Parathyroid adenoma (tissue), 2 donors: ENCODE measurements at regions not wholly inside any gene's neighbourhood (a gene's known extent, or its start where the extent isn't known, plus 50 kb on each side); places are given as distances from the start of the nearest gene placed in this dataset.

Experiments used
- H2AFZ ChIP-seq: fragments of 300-600 bp; sonication (generic); one replicate; pipeline ENCODE4 v1.7.0; 2017; ENCODE audit warnings: antibody characterized with exemption, mild to moderate bottlenecking
- H3K27ac ChIP-seq: fragments of 300-600 bp; sonication (generic); one replicate; pipeline ENCODE4 v1.7.0; 2017
- H3K27me3 ChIP-seq: fragments of 300-600 bp; sonication (generic); one replicate; pipeline ENCODE4 v1.7.0; 2017; ENCODE audit warnings: low read length; ENCODE audit not compliant: control insufficient read depth, insufficient read depth
- H3K36me3 ChIP-seq: fragments of 300-600 bp; sonication (generic); one replicate; pipeline ENCODE4 v1.7.0; 2017; ENCODE audit warnings: low read length; ENCODE audit not compliant: control insufficient read depth, insufficient read depth
- H3K4me1 ChIP-seq: fragments of 300-600 bp; sonication (generic); one replicate; pipeline ENCODE4 v1.7.0; 2017; ENCODE audit warnings: control low read depth
- H3K4me2 ChIP-seq: fragments of 300-600 bp; sonication (generic); one replicate; pipeline ENCODE4 v1.7.0; 2017; ENCODE audit warnings: low read length
- H3K4me3 ChIP-seq: fragments of 300-600 bp; sonication (generic); one replicate; pipeline ENCODE4 v1.7.0; 2017; ENCODE audit warnings: low read depth, low read length
- H3K79me2 ChIP-seq: fragments of 300-600 bp; sonication (generic); one replicate; pipeline ENCODE4 v1.7.0; 2017; ENCODE audit warnings: control low read depth
- H3K9ac ChIP-seq: fragments of 300-600 bp; sonication (generic); one replicate; pipeline ENCODE4 v1.7.0; 2017; ENCODE audit warnings: mild to moderate bottlenecking
- H3K9me3 ChIP-seq: fragments of 300-600 bp; sonication (generic); one replicate; pipeline ENCODE4 v1.7.0; 2017; ENCODE audit warnings: low read length; ENCODE audit not compliant: control insufficient read depth
- CTCF ChIP-seq: fragments of 300-600 bp; sonication (generic); IDR thresholded peaks from one replicate; pipeline ENCODE4 v1.7.0; 2017; ENCODE audit warnings: antibody characterized with exemption, mild to moderate bottlenecking
- donor health status: primary hyperparathyroidism.

GRCh38 chr7:155210356-155210755 lies 87.3 kb upstream of the INSIG1 start:
- no peak overlapping the region for H3K4me2 ChIP-seq

GRCh38 chr7:155211173-155211572 lies 86.5 kb upstream of the INSIG1 start:
- Histone ChIP-seq H3K9ac (no peak overlapping the region), H3K4me3 (no peak overlapping the region), H3K4me2 (no peak overlapping the region), H3K27me3 (no peaks in the 10 kb centered on the region), H3K27ac (no peak overlapping the region), H3K36me3 (no peaks in the 10 kb centered on the region), H3K79me2 (no peaks in the 10 kb centered on the region), H2AFZ (no peak overlapping the region), H3K4me1 (no peaks in the 10 kb centered on the region), H3K9me3 (no peaks in the 10 kb centered on the region)
- no peak for TF ChIP-seq CTCF

More at GRCh38 chr7:155210356-155210755, 87.3 kb upstream of the INSIG1 start:
- Histone ChIP-seq H2AFZ (no peak overlapping the region), H3K79me2 (no peaks in the 10 kb centered on the region), H3K36me3 (no peaks in the 10 kb centered on the region), H3K4me1 (no peaks in the 10 kb centered on the region), H3K27me3 (no peaks in the 10 kb centered on the region), H3K9ac (no peak overlapping the region), H3K27ac (no peak overlapping the region), H3K4me3 (no peak overlapping the region), H3K9me3 (no peaks in the 10 kb centered on the region)
- no peak for TF ChIP-seq CTCF

- H3K27me3 ChIP-seq = no peaks in the 10 kb centered on the region
- no peak overlapping the region for H3K9ac ChIP-seq
- no peaks in the 10 kb centered on the region for H3K36me3 ChIP-seq
- no peaks in the 10 kb centered on the region for H3K4me1 ChIP-seq
- no peak for TF ChIP-seq CTCF
- H3K9me3 ChIP-seq = no peaks in the 10 kb centered on the region
- H3K4me3 ChIP-seq = no peak overlapping the region
- H3K79me2 ChIP-seq = no peaks in the 10 kb centered on the region
- no peak overlapping the region for H3K27ac ChIP-seq
- no peak overlapping the region for H2AFZ ChIP-seq
- no peak overlapping the region for H3K4me2 ChIP-seq
Observed at GRCh38 chr7:155211761-155212160, 85.9 kb upstream of the INSIG1 start.

- no peak overlapping the region for H3K27ac ChIP-seq
- H3K27me3 ChIP-seq = no peaks in the 10 kb centered on the region
Observed at GRCh38 chr7:155212301-155213015, 85.2 kb upstream of the INSIG1 start.

More at GRCh38 chr7:155212301-155213015, 85.2 kb upstream of the INSIG1 start:
- Histone ChIP-seq H3K79me2 (no peaks in the 10 kb centered on the region), H3K9ac (no peak overlapping the region), H2AFZ (no peak overlapping the region), H3K4me2 (no peak overlapping the region), H3K4me1 (no peaks in the 10 kb centered on the region), H3K36me3 (no peaks in the 10 kb centered on the region), H3K4me3 (no peak overlapping the region), H3K9me3 (no peaks in the 10 kb centered on the region)
- no peak for TF ChIP-seq CTCF
